Activated naive CD4-positive, alpha-beta T cell (primary cell): ENCODE measurements at regions not wholly inside any gene's neighbourhood (a gene's known extent, or its start where the extent isn't known, plus 50 kb on each side); places are given as distances from the start of the nearest gene placed in this dataset.

ENCODE experiments used
- DNase-seq, 4 experiments: peaks; one replicate each; lab custom pipeline; 2025; lab: John Stamatoyannopoulos, UW

DNA sequence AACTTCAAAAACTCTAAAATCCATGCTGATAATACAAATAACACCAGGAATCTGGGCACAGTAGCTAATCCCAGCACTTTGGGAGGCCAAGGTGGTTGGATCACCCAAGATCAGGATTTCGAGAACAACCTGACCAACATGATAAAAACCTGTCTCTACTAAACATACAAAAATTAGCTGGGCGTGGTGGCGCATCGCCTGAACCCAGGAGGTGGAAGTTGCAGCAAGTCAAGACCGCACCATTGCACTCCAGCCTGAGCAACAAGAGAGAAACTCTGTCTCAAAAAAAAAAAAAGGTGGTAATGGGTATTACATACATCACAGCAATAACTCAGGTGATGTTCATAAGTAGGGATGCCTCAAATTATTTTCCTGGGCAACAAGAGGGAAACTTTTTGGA lies 315.0 kb upstream of the MEOX2 start:
- DNase-seq = no peak

DNA sequence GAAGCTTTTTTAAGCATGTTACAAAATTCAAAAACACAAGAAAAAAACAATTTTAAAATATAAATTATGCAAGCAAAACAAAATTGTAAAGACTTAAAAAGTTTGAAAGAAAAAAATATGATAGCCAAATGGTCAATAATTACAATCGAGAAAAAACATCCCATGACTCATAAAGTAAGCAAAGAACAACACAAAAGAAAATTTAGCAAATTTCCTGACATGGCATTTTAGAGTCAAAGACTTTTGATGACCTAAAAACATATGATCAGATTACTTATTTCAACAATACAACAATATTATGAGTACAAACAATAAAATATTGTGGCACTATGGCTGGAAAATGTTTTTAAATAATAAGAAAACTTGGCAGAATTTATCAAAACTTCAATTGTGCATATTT lies 312.1 kb upstream of the MEOX2 start:
- DNase-seq = no peak

DNA sequence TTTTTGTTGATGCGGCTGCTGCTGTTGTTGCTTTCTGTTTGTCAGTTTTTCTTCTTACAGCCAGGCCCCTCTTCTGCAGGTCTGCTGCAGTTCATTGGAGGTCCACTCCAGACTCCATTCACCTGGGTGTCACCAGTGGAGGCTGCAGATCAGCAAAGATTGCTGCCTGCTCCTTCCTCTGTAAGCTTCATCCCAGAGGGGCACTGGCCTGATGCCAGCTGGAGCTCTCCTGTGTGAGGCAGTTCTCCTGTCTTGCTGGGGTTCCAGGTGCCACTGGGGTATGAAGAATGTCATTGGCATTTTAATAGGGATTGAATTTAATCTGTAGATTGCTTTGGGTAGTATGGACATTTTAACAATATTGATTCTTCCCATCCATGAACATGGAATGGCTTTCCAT lies 308.5 kb upstream of the MEOX2 start:
- DNase-seq = no peak

DNA sequence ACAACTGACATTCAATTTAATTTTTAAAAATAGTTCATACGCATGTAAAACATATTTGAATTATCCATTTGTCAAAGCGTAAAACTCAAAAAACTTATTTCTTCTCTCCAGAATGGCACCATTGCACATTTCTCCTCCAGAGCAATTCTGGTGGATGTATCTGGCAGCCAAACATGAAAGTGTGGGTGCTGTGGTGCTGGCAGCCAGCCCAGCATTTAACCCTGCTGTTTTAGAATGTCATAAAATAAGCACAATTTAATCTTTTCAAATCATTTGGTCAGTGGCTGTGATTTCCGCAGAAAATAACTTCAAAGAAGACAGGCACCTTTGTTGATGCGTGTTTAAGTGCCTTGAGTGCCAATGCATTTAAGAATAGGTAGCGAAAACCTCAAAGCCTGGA lies 302.7 kb upstream of the MEOX2 start:
- DNase-seq = no peak

DNA sequence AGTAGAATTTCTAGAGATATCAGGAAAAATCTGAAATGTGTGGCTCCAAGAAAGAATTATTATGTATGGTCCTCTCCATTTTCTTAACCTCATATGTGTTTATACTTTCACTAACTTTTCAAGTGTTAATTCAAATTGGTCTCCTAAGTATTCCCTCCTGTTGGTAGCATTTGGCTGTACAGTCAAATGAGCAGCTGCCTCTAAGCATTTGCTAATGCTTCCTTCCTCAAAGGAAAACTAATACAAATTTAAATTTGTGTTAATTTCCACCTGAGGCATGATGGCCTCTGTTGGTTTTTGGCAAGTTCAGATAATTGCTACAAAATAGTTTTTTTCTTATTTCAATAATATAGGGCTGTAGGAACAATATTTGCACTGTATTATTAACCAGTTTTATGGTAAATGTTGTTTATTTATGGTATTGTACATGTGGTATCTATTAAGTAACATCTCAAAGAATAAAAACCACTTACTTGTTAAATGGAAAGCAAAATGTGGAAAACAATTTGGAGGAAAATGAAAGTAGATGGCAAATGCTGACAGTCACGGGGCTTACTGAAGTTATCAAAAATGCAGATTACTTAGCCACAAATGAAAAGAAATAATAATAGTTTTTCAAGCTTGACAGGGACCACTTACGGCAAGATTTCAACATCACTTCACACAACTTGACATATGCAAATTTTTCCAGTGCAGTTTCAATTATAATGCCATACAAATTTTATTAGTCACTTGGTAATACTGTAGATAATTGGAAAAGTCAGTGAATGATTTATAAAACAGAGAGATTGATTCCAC lies 299.3 kb upstream of the MEOX2 start:
- no peak for DNase-seq

DNA sequence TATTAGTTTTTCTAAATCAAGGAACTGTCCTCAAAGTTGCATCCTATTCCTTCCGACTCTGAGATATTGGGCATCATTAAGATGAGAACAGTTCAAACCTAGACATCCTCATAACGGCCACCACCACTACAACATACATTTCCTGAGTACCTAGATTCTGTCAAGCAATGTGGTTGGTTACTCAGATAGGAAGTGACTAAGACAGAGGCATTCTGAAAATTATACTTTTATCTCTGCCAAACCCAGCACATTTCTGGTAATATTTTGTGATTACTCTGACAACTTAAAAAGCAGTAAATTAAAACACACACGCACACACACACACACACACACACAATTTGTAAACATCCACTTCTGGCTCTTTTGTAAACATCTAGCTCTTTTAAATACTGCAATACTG lies 291.2 kb upstream of the MEOX2 start:
- DNase-seq = no peak

DNA sequence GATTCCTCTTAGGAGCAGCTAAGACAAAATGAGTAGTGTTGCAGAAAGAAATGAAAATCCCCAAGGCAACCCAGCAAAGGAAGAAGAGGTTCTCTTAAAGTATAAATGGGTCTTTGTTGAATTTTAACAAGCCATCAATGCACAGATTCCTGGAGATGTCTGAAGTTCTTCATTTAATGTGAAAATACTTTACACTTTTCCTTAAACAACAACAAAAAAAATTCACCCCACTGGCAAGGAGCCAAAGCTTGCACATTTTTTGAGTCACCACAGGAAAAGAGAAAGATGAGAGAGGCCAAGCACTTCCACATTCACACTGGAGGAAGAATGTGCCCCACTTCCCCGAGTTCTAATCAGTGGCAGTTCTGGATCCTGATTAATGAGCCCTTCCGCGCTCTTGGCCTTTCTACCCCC lies 286.4 kb upstream of the MEOX2 start:
- no peak for DNase-seq

DNA sequence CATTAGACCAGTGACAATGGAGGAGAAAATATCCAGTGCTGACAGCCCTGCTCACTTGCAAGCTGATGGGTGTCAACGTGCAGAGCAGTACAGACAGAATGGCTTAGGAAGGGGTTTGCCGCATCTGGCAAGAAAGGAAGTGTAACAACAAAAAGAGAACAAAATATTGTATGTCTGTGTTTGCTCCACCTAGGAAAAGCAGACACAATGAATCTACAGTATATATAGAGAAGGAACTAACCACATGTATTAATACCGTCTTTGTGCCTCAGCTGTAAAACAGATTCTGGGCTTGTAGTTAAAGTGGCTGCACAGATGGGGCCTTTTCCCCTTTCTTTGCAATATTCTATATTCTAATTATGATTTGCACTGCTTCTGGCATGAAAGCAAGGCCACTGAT lies 281.1 kb upstream of the MEOX2 start:
- no peak for DNase-seq

DNA sequence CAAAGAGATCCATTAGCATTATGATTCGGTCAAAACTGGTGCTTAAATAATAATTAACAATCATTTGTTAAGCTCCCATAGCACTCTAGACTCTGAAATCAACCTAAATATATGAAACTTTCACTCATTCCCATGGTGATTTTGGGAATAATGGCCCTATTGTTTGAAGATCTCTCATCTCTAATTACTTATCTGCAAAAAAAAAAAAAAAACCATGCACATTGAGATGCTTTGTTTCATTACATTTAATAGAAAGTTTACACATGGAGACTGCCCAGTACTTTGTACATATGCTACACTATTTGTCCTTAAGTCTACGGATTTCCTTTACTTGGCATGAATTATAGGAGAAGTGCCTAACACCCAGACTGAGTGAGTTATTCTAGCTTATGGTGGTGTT lies 280.6 kb upstream of the MEOX2 start:
- DNase-seq = no peak

DNA sequence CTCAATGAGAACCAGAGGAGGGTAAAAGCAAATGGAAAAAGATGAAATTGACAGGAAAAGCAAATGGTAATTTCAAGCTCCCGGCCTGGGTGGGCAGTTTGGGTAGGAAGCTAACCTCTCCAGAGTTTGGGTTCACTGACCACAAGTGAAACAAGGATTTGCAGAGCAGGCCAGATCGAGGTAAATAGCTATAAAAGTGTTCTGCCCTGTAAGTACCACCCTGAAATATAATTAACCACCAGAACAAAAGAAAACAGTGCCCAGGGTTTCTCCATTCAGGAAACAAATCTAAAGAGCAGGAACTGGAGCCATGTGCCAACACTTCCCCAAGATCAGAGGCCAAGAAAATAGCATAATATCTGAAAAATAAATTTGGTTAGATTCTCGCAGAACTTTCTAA lies 276.7 kb upstream of the MEOX2 start:
- DNase-seq = no peak

DNA sequence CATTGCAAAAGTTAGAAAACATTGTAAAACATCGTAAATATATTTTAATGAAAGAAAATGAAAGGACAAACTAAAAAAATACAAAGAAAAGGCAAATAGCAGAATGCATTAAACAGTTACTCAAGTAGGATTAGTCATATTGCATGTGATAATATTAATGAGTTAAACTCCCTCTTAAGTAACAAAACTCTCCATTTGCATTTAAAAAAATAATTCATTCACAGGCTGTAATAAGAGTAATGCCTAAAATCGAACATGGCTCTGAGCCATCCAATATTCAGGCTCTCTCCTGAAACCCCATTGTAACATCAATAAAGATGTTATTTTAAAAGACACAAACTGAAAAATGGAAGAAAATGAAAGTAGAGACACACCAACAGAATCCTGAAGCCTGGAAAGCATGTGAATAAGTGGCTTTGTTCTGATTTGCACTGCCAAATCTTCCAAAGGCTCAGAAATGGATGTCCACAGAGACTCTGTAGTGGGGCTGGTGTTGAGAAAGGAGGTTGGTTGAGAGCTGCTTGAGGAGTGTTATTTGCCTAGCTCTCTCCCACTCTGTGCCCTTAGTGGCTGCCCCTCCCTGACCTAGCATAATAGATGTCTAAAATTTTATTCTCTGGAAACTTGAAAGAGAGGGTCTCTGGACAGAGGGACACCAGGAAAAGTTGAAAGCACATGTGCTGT lies 268.3 kb upstream of the MEOX2 start:
- no peak for DNase-seq

DNA sequence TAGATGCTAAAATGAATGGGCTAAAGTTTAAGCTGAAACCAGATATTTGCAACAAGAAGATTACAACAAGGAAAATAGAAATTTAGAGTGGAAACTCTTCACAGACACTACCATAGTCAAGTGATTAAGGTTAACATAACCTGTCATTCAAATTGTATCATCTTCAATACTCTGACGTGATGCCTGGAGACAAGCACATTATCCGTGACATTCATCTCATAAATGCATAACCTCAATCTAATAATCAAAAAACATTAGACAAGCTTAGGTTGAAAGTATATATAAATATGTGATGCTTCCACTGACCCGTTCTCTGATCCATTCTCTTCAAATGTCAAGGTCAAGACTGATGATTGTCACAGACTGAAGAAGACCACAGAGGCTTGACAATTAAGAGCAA lies 263.8 kb upstream of the MEOX2 start:
- DNase-seq = no peak

DNA sequence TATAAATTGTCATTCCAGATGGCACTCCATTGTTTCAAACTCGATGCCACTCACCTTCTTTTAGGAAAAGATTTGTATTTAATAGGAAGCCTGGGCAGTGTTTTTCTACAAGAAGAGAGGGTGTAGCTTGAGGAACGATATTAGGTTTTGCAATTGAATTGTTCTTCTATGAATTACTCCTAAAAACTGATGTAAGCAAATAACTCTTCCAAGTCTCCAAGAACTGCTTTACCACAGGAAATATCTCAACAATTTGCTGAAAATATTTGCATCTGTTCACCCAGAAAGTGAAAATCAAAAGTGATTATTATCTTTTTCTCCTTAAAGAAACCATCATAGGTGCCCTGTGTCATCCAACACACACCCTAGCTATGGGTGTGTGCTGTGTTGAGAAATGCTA lies 261.3 kb upstream of the MEOX2 start:
- DNase-seq = no peak

DNA sequence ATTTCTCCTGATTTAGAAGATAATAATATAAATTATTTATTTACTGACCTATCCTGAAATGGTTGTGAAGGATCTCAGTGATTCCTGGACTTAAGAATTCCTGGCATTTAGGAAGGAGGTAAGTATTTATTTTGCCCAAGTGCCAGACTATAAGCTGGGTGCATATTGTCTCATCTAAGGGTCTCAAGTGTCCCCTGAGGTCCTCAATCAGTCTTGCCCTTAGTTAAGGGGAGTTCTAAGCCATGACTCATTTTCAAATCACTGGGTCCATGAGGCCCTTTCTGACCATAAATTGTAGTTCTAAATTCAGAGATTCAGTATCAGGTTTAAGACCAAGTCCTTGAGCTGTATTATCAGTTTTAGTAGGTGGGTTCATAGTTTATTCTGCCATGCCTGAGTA lies 251.6 kb upstream of the MEOX2 start:
- DNase-seq = no peak

DNA sequence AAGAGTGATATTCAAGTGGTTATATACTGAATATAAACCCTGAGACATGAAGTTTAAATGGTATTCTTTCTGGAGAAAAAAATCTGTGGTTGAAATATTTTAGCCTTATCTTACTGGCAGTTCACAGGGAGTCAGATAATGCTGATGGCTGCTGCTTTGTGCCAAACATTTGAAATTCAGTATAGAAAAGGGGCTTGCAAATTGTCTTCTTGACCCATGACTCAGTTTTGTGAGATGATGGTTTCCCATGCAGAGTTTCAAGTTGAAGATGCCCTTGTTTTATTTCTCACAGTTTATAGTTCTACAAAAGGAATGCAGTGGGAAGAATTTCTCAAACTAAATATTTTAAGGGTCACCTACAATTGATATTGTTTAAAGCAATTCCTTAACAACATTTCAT lies 251.1 kb upstream of the MEOX2 start:
- no peak for DNase-seq

DNA sequence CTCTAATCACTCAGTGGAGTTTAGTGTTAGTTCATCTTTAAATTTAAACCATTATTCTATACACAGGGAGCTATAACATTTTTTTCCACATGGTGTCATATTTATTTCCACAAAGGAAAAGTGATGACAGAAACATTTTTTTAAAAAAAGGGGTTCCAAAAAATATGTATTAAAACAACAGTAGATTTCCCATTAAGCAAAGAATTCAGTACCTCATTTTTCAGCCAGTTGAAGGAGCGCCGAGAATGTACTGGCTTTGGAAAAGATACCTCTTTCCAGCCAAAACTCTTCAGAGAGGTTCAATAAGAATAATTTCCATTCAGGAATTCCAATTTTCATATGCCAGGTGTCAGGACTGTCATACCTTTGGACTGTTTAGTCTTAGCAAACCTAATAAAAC lies 250.5 kb upstream of the MEOX2 start:
- DNase-seq = no peak

DNA sequence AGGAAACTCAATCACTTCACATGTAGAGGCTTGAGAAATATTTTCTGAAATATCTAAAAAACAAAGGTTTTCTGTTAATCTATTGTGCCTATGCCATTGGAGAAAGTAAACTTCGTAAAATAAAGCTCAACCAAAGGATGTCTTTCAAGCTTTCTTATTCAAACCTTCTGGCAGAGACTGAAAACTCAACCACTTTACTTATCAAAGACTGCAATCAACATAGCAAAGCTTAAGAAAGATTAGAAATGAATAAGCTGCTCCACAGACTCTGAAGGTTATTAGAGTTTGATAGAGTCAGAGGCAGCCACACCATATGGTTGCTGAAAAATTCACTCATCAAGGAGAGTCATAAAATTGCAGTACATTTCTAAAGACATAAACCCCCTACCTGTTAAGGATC lies 245.8 kb upstream of the MEOX2 start:
- DNase-seq = no peak

DNA sequence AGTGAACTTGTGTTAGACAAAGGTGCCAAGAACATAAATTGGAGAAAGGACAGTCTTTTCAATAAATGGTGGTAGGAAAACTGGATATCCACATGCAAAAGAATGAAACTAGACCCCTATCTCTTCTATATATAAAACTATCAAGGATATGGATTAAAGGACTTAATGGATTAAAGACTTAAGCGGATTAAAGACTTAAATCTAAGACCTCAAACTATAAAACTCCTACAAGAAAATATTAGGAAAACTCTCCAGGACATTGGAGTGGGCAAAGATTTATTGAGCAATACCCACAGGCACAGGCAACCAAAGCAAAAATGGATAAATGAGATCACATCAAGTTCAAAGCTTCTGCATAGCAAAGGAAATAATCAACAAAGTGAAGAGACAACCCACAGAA lies 242.9 kb upstream of the MEOX2 start:
- no peak for DNase-seq

DNA sequence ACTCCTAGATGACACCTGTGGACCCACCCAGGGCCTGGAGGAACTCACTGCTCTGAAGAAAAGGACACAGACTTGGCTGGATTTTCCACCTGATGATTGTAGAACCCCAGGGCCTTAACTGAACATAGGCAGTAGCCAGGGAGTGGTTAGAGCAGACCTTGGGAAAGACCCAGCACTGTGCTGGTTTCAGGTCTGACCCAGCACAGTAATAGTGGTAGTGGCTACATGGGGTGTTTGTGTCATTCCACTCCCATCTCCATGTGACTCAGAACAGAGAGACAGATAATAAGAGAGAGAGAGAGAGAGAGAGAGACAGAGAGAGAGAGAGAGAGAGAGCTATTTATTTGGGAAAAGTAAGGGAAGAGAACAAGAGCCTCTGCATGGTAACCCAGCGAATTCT lies 239.1 kb upstream of the MEOX2 start:
- DNase-seq = no peak

DNA sequence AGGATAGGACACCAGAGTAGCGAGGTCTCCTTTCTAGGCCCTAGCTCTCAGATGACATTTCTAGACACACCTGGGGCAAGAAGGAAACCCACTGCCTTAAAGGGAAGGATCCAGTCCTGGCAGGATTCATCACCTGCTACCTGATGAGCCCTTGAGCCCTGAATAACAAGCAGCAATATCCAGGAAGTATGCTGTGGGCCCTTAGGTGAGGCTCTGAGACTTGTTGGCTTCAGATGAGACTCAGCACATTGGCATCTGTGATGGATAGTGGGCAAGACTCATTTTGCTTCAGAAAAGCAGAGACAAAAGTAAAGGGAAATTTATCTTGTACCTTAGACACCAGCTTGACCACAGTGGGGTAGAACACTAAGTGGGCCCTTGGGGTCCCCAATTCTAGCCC lies 238.4 kb upstream of the MEOX2 start:
- no peak for DNase-seq

DNA sequence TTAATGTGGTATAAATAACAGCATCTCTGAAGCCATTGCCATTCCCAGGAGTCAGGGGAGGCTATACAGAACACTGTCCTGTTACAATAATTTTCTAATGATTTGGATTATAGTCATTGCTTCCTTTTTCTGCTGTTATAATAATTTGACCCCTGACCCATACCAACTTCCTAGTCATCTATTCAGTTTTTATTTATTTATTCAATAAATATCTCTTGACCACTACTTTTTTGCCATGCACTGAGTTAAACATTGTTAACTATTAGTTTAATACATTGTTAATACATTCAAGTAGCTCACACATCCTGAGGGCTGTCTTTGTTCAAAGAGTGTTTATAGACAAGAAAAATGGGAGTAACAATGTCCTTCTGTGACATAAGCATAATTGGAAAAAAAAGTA lies 235.5 kb upstream of the MEOX2 start:
- no peak for DNase-seq

DNA sequence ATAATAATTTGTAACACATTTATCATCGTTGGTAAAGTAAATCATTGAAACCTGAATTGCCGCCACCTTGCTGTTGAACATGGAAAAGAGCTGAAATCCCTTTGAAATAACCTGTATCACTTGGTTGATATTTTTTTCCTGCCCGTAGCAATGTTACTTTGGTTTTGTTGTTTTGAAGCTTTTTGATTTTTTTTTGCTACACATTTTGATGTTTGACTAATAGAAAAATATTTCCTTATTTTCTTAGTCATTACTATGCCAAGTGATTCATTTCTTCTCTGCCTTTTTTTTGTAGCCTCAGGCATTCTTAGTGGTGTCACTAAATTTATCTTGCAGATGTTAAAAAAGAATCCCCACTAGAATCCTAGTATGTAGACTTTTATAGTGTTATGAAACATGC lies 235.1 kb upstream of the MEOX2 start:
- DNase-seq = no peak

DNA sequence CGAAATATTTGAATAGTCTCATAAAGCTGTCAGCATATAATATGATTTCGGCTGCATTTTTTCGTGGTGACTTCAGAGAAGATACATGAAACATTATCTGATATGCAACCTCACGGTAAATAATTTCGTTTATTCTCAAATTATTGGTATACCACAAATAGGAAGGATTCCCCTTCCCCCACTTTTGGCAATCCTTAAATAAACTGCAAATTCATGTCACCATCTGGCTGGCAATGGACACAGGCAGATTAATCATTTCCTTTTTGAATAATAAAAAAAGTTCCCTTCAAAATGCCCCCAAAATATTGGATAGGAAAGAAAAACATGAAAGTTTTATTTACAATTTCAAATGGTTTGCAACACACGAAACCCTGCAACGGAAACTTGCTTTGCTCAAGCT lies 234.5 kb upstream of the MEOX2 start:
- no peak for DNase-seq
